Amniotic stem cell (primary cell): ENCODE measurements at regions not wholly inside any gene's neighbourhood (a gene's known extent, or its start where the extent isn't known, plus 50 kb on each side); places are given as distances from the start of the nearest gene placed in this dataset.

Experiments
- DNase-seq: peaks from one replicate; lab custom pipeline; 2025; lab: John Stamatoyannopoulos, UW

DNA sequence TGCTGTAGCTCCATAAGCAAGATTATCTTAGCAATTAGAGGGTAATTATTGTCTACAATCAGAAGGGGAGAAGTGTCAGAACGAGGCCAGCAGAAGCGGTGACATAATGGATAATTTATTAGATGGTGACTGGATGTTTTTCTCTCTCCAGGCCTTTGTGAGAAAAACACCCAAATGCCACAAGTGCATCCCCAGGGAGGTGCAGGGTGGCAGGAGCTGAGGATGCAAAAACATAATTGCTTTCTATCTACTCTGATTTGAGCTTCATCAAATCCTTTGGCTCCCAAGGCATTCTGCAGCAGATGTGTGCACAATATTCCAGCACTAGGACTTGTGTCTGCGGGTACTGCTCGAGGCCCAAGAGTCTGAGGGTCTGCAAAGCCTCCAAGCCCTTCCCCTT, 220.1 kb upstream of the SERP2 start:
- DNase-seq: no peak

- no peak for DNase-seq
These were observed 218.0 kb upstream of the SERP2 start for GRCh38 chr13:44155422-44156293.

DNA sequence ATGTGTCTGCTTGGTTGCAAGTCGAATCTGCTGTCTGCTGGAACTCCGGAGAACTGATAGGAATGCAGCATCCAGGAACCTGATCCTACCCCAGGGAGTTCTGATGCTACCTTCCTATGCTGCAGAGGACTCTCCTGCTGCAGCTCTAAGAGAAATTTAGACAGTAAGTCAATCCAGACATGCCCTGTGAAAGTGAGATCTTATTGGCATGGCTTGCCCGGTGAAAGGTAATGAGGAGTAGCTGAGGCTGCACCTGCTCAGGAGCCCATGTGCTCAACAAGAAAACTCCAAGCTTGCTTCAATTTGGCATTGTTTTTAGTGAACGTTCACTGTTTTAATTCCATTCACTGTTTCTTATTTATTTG, 217.3 kb upstream of the SERP2 start:
- no peak for DNase-seq

GRCh38 chr13:44157606-44158005, 216.0 kb upstream of the SERP2 start:
- DNase-seq: no peak

DNA sequence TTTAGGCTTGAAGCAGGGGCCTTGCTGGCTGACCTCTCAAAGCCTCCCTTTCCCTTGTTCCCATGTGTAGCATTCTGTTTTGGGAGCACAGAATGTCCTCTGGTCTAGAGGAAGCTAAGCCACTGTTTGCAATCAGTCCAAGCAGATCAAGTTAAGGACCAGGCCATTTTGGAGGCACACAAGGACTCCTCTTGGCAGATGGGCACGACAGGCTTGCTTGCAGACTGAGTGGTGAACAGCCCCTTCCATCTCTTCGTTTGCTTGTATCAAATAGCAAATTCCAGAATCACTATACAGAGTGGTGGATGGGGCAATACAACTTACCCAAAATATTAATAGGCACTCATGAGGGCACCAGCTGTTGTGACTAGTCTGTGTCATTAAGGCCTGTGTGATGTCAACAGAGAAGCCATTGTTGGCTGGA, 215.5 kb upstream of the SERP2 start:
- DNase-seq: no peak

- DNase-seq: no peak
These were observed 214.6 kb upstream of the SERP2 start for GRCh38 chr13:44158881-44159632.

- no peak for DNase-seq
These were observed 213.9 kb upstream of the SERP2 start for GRCh38 chr13:44159633-44160279.

- DNase-seq: no peak
These were observed 212.9 kb upstream of the SERP2 start for GRCh38 chr13:44160591-44161191.

DNA sequence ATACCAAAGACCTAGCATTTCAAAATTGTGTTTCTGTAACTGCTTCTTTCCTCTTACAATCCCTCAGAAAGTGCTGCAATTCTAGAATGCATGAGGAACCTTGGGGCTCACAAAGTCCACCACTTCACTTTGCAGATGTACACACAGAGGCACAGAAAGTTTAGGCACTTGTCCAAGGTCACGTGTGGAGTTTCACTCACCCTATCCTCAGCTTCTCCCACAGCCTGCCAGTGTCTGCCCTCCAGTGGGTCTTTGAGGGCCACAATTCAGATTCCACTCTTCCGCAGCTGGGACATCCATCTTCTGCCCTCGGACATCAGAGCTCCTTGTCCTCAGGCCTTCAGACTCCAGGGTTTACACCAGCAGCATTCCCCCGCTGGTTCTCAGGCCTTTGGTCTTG, 210.5 kb upstream of the SERP2 start:
- DNase-seq: no peak

DNA sequence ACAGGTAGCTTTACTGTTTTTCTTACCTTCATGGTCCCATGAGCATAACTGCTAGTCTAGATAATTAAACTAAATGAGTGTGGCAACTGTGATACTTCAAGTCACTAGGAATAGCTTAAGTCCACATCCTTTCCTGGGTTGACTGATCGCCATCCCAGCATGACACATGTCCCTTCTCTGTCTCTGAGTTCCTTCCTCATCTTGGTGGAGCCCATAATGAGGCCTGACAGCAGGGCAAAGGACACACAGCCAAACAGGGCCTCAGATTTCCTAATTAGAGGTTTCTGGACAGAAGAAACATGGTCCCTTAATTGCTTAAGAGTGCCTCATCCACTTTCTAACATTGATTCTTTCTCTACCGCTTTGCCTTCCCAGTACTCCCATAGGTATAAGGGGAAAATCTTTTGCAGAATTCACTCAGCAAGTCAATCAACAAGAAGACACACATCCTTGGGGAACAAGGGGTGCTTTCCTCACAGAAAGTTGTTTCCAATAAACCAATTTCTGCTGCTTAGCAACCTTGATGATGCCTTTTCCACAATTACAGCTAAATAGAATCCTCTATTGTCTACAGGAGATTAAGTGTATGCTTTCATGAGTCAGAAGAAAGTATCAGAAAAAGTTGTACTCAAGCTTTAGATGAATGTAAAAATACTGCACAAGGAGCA, 208.3 kb upstream of the SERP2 start:
- DNase-seq: no peak

DNA sequence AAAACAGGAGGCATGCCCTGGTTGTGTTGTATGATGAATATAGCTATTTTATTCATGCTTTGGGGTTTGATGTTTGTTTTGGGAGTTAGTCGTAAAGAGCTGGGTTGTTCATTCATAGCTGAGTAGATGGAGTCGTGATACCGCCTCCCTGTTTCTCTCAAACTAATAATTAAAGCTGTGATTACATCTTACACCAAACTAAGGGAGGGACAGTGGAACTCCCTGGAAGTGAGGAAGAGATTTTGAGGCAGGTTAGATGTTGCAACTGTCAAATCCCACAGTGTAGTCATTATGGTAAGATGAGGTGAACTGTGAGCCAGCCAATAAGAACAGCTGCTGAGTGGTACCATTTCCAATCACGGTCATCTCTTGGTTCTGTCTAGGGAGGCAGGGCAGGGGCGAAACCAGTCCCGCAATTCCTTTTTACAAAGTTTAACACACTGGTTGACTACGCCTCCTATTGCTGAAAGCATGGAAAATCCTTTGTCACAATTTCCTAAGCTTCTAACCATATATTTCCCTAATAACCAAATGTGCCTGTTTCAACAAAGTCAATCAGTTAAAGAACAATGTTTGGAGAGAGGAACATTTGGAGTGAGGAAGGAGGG, 207.6 kb upstream of the SERP2 start:
- DNase-seq: no peak

GRCh38 chr13:44169018-44169911, 204.4 kb upstream of the SERP2 start:
- DNase-seq: no peak

DNA sequence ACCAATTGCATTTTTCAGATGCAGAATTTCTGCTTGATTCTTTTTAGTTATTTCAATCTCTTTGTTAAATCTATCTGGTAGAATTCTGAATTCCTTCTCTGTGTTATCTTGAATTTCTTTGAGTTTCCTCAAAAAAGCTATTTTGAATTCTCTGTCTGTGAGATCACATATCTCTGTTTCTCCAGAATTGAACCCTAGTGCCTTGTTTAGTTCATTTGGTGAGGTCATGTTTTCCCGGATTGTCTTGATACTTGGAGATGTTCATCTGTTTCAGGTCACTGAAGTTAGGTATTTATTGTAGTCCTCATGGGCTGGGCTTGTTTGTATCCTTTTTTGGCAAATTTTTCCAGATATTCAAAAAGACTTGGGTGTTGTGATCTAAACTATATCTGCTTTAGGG, 202.9 kb upstream of the SERP2 start:
- DNase-seq: no peak

DNA sequence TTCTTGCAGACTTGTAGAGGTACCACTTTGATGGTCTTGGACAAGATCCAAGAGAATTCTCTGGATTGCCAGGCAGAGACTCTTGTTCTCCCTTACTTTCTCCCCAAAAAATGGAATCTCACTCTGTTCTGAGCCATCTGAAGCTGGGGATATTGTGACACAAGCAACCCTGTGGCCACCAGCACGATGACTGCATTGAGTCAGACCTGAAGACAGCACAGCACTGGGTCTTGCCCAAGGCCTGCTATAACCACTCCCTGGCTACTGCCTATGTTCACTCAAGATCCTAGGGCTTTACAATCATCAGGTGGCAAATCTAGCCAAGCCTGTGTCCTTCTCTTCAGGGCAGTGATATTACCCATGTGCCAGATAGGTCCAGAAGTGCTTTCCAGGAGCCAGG, 202.5 kb upstream of the SERP2 start:
- DNase-seq: no peak

GRCh38 chr13:44171861-44172260, 201.8 kb upstream of the SERP2 start:
- no peak for DNase-seq

GRCh38 chr13:44172281-44172810, 201.3 kb upstream of the SERP2 start:
- DNase-seq: no peak

DNA sequence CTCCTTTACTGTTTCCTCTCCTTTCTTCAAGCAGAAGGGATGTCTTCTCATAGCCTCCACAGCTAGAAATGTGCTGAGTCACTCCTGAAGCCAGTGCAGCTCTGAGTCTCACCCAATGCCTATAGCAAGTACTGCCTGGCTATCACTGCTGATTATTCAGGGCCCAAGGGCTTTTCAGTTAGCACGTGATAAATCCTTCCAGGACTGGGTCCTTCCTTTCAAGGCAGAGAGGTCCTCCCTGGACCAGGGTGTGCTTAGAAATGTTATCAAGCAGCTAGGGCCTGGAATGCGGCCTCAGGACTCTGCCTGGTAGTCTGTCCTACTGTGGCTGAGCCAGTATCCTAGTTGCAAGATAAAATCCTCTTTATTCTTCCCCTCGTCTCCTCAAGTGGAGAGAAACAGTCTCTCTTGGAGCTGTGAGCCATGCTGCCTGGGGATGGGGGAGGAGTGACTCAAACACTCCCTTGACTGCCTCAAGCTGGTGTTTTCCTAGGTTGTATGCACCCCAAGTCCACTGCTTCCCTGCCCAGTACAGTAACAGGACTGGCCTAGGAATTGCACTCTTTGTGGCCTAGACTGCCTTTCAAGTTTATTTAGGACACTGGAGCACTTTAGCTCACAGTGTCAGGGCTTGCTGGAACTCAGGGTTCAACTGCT, 198.7 kb upstream of the SERP2 start:
- no peak for DNase-seq

GRCh38 chr13:44176173-44176572, 197.5 kb upstream of the SERP2 start:
- DNase-seq: no peak

GRCh38 chr13:44180876-44181536, 192.6 kb upstream of the SERP2 start:
- no peak for DNase-seq
